Fibroblast of mammary gland (primary cell): ENCODE measurements at regions not wholly inside any gene's neighbourhood (a gene's known extent, or its start where the extent isn't known, plus 50 kb on each side); places are given as distances from the start of the nearest gene placed in this dataset.

ENCODE experiments used
- DNase-seq: peaks from one replicate; pipeline ENCODE4 v3.0.0-alpha.2; 2010; ENCODE audit warnings: low read depth
- H3K4me3 ChIP-seq: 2 replicates; pipeline ENCODE4 v1.5.1; 2011; ENCODE audit warnings: low read depth, mild to moderate bottlenecking, low read length, moderate library complexity; ENCODE audit not compliant: control insufficient read depth
- TF ChIP-seq, protein P1 (sequence below): conservative IDR thresholded peaks from 2 replicates; pipeline ENCODE4 v1.5.1; 2011; ENCODE audit warnings: low read depth, low read length, inconsistent platforms; ENCODE audit not compliant: control insufficient read depth, insufficient read depth

DNA sequence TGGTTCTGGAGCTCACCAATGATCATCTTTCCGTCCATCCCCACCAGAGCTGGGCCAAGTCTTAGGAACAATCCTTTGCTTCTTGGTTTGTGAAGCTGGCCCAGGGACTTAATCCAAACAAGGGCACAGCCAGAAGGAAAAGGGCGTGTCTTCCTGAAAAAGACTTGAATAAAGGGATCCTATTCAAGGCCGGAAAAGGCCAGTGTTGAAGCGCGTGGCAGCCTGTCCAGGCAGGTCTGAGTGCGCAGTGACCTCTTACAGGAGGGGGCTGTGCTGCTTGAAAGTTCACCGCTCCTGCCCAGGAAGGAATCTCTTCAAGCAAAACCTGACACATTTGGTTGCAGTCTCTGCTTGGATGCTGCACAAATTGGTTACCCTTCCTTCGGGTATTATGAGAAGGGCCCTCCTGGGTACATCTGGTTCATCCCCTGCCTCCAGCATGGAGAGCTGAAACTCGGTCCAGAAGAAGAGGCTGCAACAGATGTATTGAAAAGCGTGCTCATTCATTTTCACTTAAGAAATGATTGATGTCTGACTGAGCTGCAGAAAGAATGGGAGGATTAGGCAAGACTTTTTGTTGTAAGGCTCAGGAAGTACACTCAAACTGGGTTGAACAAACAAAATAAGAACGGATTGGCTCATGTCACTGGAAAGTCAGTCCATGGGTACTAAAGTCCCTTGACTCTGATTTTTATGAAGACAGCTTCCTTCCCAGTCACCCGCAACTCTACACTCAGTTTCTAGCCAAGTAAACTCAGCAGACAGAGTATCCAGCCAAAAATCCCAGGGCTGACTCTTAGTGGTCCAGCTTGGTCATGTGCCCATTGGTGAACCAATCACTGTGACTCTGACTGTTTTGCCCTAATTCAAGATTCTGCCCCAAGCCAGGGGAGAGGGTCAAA lies 136.3 kb downstream of the TFAP2C start:
- no peak for DNase-seq
- no peak overlapping the region for H3K4me3 ChIP-seq
- TF ChIP-seq, protein P1, sequence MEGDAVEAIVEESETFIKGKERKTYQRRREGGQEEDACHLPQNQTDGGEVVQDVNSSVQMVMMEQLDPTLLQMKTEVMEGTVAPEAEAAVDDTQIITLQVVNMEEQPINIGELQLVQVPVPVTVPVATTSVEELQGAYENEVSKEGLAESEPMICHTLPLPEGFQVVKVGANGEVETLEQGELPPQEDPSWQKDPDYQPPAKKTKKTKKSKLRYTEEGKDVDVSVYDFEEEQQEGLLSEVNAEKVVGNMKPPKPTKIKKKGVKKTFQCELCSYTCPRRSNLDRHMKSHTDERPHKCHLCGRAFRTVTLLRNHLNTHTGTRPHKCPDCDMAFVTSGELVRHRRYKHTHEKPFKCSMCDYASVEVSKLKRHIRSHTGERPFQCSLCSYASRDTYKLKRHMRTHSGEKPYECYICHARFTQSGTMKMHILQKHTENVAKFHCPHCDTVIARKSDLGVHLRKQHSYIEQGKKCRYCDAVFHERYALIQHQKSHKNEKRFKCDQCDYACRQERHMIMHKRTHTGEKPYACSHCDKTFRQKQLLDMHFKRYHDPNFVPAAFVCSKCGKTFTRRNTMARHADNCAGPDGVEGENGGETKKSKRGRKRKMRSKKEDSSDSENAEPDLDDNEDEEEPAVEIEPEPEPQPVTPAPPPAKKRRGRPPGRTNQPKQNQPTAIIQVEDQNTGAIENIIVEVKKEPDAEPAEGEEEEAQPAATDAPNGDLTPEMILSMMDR: no peak

DNA sequence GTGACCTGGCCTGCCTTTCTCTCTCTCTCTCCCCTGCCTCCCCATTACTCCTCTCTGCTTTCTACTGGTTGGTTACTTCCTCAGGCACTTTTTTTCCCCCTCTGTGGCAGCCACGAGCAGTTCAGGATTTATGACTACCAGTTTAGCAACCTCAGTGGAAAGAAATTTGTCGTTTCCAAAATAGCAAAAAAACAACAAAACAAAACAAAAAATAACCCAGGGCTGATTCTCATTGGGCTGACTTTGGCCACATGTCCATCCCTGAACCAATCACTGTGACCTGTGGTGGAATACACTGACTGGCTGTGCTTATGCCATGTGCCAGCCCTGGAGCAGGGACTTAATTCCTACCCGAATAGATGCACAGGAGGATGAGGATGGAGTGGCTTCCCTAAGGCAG lies 137.4 kb downstream of the TFAP2C start:
- H3K4me3 ChIP-seq: no peak overlapping the region
- TF ChIP-seq, protein P1: no peak
- DNase-seq: no peak

- TF ChIP-seq, protein P1: no peak
- H3K4me3 ChIP-seq: no peak overlapping the region
- DNase-seq: peak; percentile 44
Observed at GRCh38 chr20:56769921-56770600, 141.0 kb downstream of the TFAP2C start.

DNA sequence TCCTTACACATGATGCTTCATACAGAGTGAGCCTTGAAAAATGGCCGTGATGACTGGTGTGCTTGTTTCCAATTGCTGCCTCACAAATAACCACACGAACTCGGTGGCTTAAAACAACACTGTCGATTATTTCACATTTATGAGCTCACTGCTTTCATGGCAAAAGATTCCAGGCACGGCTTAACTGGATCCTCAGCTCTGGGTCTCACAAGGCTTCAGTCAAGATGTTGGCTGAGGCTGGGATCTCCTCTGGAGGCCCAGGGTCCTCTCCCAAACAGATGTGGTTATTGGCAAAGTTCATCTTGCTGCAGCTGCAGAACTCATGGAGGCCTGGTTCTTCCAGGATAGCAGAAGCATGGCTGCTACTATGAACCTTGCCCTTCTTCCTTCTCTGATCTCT lies 144.6 kb downstream of the TFAP2C start:
- no peak for DNase-seq

DNA sequence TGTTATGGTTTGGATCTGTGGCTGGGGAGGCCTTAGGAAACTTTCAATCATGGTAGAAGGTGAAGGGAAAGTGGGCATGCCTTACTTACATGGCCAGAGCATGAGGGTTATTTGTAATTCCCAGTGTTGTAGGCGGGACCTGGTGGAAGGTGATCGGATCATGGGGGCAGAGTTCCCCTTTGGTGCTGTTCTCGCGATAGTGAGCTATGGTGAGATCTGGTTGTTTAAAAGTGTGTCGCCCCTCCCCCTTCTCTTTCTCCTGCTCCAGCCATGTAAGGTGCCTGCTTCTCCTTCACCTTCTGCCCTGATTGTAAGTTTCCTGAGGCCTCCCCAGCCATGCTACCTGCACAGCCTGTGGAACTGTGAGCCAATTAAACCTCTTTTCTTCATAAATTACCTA lies 145.8 kb downstream of the TFAP2C start:
- H3K4me3 ChIP-seq: no peak overlapping the region
- TF ChIP-seq, protein P1: no peak
- no peak for DNase-seq

More for the DNA sequence above, 144.6 kb downstream of the TFAP2C start:
- TF ChIP-seq, protein P1: no peak
- no peak overlapping the region for H3K4me3 ChIP-seq

- H3K4me3 ChIP-seq: no peak overlapping the region
- no peak for DNase-seq
- TF ChIP-seq, protein P1: no peak
Observed at GRCh38 chr20:56776345-56776744, 147.2 kb downstream of the TFAP2C start.
